ENCODE measurements at regions not wholly inside any gene's neighbourhood (a gene's known extent, or its start where the extent isn't known, plus 50 kb on each side); places are given as distances from the start of the nearest gene placed in this dataset.
A peak's percentile ranks its signal among the peaks of the same experiment; 100 is the strongest.

- H3K4ac ChIP-seq (replicated peaks; ENCODE audit: insufficient read length, low read depth, low read length) = no peak overlapping the region
- no peak overlapping the region for H3K56ac ChIP-seq (replicated peaks; ENCODE audit: insufficient read length, low read depth, low read length)
- no peak overlapping the region for H2BK120ac ChIP-seq (replicated peaks; ENCODE audit: low read depth, low read length)
- no peaks in the 10 kb centered on the region for H3K79me1 ChIP-seq (ENCODE audit: low read depth, low read length)
- H3K4me2 ChIP-seq (ENCODE audit: insufficient read depth in 1 of 2, low read depth in 2 of 2, low read length in 2 of 2) = no peak overlapping the region
- no peak overlapping the region for H2BK5ac ChIP-seq (ENCODE audit: low read depth, low read length)
- peak overlapping the region; percentile 53; the same call in 1 of the 2 replicates for H2BK15ac ChIP-seq (ENCODE audit: low read length)
- POLR2A ChIA-PET (ENCODE audit: partially characterized antibody) = no interaction called here
- H3K23me2 ChIP-seq (ENCODE audit: low read depth, low read length) = no peaks in the 10 kb centered on the region
- H3K4me1 ChIP-seq (replicated peaks in 1 of 4; ENCODE audit: control insufficient read depth in 3 of 4, insufficient read depth in 4 of 4, low read length in 3 of 4) = peaks cover 0 to 3% (median 0%) of the 10 kb centered on the region in 4 experiments; a peak in 1 of 7 replicates
- H2BK20ac ChIP-seq (ENCODE audit: low read length) = peak overlapping the region; percentile 80; the same call in 1 of the 2 replicates
- TF ChIP-seq E2F6 (IDR thresholded peaks at IDR 0.05) (no peak), USF2 (IDR thresholded peaks at IDR 0.05; ENCODE audit: low read length) (no peak), EZH2 (IDR thresholded peaks at IDR 0.05; ENCODE audit: low read depth, low read length, severe bottlenecking) (no peak)
- no peak overlapping the region for H3K27ac ChIP-seq (ENCODE audit: low read depth, low read length)
- H4K8ac ChIP-seq (ENCODE audit: extremely low read depth, insufficient read depth, low read length) = no peak overlapping the region
- H3K4me3 ChIP-seq (ENCODE audit: extremely low read depth in 1 of 4, insufficient read depth in 2 of 4, low read depth in 3 of 4, low read length in 4 of 4) = no peak overlapping the region
- H3K9ac ChIP-seq (replicated peaks in 1 of 4; ENCODE audit: extremely low read depth in 1 of 4, low read depth in 3 of 4, low read length in 3 of 4) = no peak overlapping the region
- no peak overlapping the region for H3K14ac ChIP-seq (ENCODE audit: insufficient read length)
- WGBS, 2 experiments (ENCODE audit: extremely low coverage in 1 of 2, insufficient coverage in 1 of 2, insufficient read length in 1 of 2, insufficient replicate concordance in 2 of 2, low coverage in 1 of 2, low lambda C conversion rate in 2 of 2, missing lambda C conversion rate in 1 of 2) = 89% methylated on average over 5 of the region's 5 CpGs; no CpG with 5 or more reads in 1 of the 2 experiments
- peak overlapping the region; percentile 60; the same call in 1 of the 2 replicates for H2BK12ac ChIP-seq (ENCODE audit: low read depth, low read length)
- no peak overlapping the region for H3K18ac ChIP-seq (ENCODE audit: extremely low read depth, low read length)
- no peak overlapping the region for H4K5ac ChIP-seq (ENCODE audit: insufficient read length, low read depth, low read length)
- H2AK5ac ChIP-seq (ENCODE audit: low read depth, low read length) = no peak overlapping the region
- peaks cover 3% of the 10 kb centered on the region in 2 experiments; a peak in 1 of 4 replicates for H3K9me3 ChIP-seq (ENCODE audit: insufficient read depth in 2 of 2, low read depth in 1 of 2, low read length in 1 of 2)
- no peaks in the 10 kb centered on the region for H4K20me1 ChIP-seq (replicated peaks in 1 of 2; ENCODE audit: control insufficient read depth in 1 of 2, insufficient read depth in 2 of 2, low read length in 2 of 2)
- no peak overlapping the region for H3K23ac ChIP-seq (ENCODE audit: insufficient read length)
- CTCF ChIA-PET (ENCODE audit: partially characterized antibody) = interaction anchor here (1.1 to 2.0 kb wide), 4 partner anchors 15 to 37 kb away, joined by 3 to 5 read pairs (median 3); no protein-coding TSS in a partner anchor
- FAIRE-seq (no peak), DNase-seq (ENCODE audit: low read depth in 1 of 2, low spot score in 2 of 2) (peak in 1 of 2 experiments; percentile 40)
- no peak overlapping the region for H4K91ac ChIP-seq (replicated peaks; ENCODE audit: insufficient read length, low read length)
- no peaks in the 10 kb centered on the region for H3K79me2 ChIP-seq (ENCODE audit: control insufficient read depth in 1 of 2, insufficient read depth in 2 of 2, low read length in 2 of 2)
- no peaks in the 10 kb centered on the region for H3K36me3 ChIP-seq (ENCODE audit: control insufficient read depth in 2 of 4, insufficient read depth in 4 of 4, low read length in 3 of 4)
- H2AFZ ChIP-seq (ENCODE audit: low read length) = no peak overlapping the region
- H3K27me3 ChIP-seq (replicated peaks in 1 of 4; ENCODE audit: control insufficient read depth in 3 of 4, extremely low read depth in 1 of 4, insufficient read depth in 3 of 4, low read length in 3 of 4) = no peaks in the 10 kb centered on the region
Observed at GRCh38 chr17:21474815-21475214, 98.7 kb downstream of the KCNJ12 start.
